ENCODE measurements at regions not wholly inside any gene's neighbourhood (a gene's known extent, or its start where the extent isn't known, plus 50 kb on each side); places are given as distances from the start of the nearest gene placed in this dataset.

- DNase-seq = no peak
These were observed 194.1 kb upstream of the DSEL start for GRCh38 chr18:67710639-67711038.

- DNase-seq = no peak
These were observed 189.2 kb upstream of the DSEL start for GRCh38 chr18:67705748-67706147.

DNA sequence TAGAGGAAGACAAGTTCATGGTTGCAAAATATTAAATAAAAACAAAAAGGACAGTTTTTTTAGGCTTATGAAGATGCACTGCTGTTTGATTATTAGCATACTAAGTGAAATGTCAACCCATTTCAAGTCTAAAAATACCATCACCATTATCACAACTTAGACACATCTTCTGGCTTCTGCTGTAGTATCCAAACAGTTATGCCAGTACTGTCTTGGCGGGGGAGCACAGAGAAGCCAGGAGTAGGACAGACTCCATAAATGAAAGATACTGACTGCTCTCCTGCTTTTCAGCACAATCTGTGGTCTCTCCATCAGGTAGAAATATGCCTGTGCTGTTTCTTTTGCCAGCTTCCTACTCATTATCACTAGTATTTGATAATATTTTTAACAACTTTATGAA is 179.2 kb upstream of the DSEL start:
- DNase-seq = no peak

DNA sequence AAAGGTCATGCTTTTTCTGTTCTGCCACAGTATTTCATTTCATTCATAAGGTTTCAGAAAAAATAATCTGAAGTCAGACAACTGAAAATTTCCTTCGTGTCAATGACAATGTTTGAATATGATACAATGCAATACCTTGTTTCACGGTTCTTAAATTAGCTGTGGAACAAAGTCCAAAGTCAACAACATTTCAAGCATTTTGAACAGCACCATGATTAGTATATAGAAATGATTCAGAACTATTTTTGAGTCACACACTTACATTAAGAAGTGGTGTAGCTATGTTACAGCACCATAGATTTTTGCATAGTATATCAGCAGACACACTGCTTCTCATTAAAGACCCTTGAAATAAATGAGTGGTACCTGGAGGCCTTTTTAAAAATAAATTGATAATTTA is 178.3 kb upstream of the DSEL start:
- DNase-seq = no peak

GRCh38 chr18:67692811-67693210 is 176.3 kb upstream of the DSEL start:
- DNase-seq = no peak

DNA sequence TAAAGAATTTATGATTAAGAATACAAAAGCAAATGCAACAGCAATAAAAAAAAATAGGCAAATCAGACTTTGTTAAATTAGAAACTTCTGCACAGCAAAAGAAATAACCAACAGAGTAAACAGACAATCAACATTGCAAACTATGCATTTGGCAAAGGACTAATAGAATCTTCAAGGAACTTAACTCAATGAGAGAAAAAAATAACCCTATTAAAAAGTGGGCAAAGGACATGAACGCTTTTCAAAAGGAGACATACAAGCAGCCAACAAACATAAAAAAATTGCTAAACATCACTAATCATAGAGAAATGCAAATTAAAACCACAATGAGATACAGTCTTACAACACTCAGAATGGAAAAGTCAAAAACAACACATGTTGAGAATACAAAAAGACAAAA is 166.0 kb upstream of the DSEL start:
- DNase-seq = no peak

DNA sequence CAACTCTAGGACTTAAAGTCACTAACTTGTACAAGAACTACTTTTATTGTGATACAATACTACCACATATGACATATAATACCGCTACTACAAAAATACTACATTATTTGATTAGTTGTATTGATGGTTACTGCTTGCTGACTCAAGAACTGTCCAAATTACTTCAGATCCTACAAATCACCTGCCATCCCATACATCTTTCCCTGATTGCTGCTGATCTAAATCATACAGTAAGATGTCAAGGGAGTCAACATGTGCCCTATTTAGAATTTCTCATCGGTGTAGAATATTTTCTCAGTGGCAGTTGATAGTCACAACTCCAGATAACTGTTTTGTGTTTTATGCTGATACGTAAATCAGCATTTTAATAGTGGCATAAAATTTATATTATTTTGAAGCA is 161.0 kb upstream of the DSEL start:
- no peak for DNase-seq

DNA sequence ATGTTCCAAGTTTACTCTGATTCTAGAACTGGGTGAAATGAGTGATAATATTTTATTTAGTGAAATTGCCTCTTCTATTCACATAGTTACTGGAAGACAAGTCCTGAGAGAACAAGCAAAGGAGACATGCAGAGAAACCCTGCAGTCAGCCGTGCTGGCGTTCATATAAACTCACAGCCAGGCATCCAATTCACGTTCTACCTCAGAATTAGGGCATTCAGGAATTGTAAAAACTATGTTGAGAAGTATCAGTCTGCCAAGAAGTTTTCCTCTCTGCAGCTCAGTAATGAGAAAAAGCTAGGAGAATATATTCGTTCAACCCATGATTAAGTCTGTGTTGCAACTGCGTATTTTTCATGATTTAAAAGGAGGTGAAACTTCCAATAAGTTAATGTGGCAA is 156.2 kb upstream of the DSEL start:
- no peak for DNase-seq

- DNase-seq = no peak
These were observed 155.6 kb upstream of the DSEL start for GRCh38 chr18:67672155-67672554.

- no peak for DNase-seq
These were observed 153.6 kb upstream of the DSEL start for GRCh38 chr18:67670024-67670543.

DNA sequence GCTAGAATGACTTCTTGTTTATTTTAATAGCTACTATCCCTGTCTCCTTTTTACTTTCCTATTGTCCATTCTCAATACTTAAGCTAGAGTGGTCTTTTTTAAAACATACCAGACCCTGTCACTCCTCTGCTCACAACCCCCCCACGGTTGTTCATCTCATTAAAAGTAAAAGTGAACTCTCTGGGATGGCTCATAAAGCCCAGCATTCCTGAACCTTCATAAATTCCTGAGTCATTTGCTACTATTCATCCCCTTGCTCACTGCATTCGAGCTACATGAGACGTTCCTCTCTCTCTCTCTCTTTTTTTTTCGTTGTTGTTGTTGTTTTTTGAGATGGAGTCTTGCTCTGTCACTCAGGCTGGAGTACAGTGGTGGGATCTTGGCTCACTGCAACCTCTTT is 148.7 kb upstream of the DSEL start:
- DNase-seq = no peak

- DNase-seq = no peak
These were observed 146.5 kb upstream of the DSEL start for GRCh38 chr18:67662996-67663395.

GRCh38 chr18:67661555-67661954 is 145.0 kb upstream of the DSEL start:
- no peak for DNase-seq

GRCh38 chr18:67654101-67654500 is 137.6 kb upstream of the DSEL start:
- no peak for DNase-seq

GRCh38 chr18:67652288-67652687 is 135.8 kb upstream of the DSEL start:
- no peak for DNase-seq

- DNase-seq = no peak
These were observed 134.9 kb upstream of the DSEL start for GRCh38 chr18:67651438-67651837.

DNA sequence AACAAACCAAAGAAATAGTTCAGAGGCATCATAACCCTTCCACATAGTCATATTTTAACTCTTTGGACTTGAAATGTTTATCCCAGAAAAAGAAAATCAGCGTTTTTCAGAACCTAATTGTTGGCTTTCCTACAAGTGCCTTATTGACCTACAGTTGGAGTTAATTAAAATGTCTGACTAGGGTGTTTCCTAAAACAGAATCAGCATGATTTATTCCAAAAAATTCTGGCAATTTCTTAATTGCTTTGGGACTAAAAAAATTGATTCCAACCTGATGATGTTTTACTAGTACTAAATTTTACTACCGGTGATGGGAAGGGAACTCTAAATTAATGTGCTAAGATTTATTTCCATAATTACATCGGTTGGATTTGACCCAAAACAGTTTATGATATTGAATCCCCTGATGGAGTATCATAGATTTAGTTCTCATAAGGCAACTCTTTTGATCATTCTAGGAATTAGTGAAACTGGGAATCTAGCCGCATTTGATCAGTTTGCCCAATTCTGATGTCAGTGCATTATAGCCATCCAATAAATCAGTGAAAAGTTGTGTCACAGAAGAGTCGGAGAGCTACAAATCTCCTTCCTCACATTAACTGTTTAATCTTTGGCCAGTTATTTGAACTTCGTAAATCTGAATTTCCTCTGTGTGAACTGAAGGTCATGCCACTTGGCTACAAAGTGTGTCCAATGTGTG is 134.3 kb upstream of the DSEL start:
- DNase-seq = no peak

- DNase-seq = no peak
These were observed 130.4 kb upstream of the DSEL start for GRCh38 chr18:67646890-67647289.

- DNase-seq = no peak
These were observed 127.7 kb upstream of the DSEL start for GRCh38 chr18:67644226-67644625.

DNA sequence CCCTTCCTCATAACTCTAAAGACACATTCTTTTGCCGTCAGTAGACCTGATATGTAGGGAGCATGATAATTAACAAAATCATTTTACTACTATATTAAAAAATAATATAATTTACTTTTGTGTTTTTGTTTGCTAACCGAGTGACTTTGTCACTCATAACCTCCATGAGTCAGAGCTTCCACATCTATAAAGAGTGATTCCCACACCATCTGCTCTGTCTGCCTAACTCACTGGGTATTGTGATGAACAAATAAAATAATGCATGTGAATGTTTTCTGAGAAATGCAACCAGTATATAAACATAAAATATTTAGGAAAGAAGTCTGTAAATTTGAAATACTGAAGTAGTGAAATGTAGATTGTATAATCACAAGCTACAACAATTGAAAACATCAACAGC is 123.4 kb upstream of the DSEL start:
- DNase-seq = no peak

DNA sequence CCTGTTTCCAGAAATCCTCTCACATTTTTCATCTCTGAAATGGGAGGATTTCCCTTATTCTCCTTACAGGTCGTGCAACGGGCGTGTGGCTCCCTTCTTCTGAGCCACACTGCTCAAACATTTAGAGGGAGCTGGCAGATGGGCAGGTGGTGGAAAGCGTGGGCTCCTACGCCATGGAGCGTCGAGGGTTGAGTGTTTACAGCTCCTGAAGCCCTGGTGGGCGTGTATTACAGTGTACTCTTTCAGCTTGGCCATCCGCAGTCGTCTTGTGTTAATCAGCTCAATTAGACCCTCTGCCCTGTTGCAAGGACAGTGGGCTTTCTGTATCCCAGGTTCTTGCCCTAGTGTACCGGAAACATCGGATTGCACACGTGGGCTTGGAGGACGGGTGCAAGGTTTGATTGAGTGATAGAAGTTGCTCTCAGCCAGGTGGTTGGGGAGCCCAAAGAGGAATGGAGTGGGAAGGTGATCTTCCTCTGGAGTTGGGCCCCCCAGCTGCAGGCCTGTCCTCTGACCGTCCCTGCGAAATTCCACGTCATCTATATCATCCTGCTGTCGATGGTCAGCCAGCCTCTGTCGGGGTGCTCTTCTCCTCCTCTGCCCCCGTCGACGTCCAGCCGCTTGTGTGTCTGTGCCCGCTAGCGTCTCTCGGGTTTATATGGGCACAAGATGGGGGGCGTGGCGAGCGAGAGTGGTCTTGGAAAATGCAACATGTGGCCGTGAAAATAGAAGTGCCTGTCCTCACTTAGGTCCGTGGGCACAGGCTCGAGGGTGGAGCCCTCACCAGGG is 120.3 kb upstream of the DSEL start:
- DNase-seq = no peak

GRCh38 chr18:67634631-67635338 is 118.3 kb upstream of the DSEL start:
- no peak for DNase-seq

GRCh38 chr18:67633939-67634338 is 117.4 kb upstream of the DSEL start:
- DNase-seq = no peak

GRCh38 chr18:67621906-67622305 is 105.4 kb upstream of the DSEL start:
- DNase-seq = no peak
